ENCODE measurements at regions not wholly inside any gene's neighbourhood (a gene's known extent, or its start where the extent isn't known, plus 50 kb on each side); places are given as distances from the start of the nearest gene placed in this dataset.
"Not testable (repeated sequence)": the region's sequence is repeated elsewhere in the genome, so short reads cannot be mapped to it uniquely, and the experiment has no call there.

DNA sequence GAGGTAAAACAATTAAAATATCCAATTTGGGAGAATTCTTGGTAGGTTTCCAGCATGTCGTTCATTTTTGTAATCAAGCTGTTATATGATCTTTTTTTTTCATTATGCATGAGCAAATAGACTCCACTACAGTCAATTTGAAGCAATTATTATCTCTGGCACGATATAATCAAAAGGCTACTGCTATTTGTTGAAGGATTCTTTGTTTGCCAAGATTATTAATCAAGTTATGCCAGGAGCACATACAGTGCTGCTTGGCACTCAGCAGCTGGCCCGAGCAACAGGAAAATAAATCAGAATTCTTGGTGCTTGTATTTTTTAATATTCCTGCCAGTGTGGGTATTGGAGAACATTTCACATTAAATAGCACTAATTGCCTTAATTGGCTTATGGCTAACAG, 279.5 kb downstream of the RND3 start:
- no peak for DNase-seq

- DNase-seq = no peak
These were observed 283.0 kb downstream of the RND3 start for GRCh38 chr2:150204451-150204850.

DNA sequence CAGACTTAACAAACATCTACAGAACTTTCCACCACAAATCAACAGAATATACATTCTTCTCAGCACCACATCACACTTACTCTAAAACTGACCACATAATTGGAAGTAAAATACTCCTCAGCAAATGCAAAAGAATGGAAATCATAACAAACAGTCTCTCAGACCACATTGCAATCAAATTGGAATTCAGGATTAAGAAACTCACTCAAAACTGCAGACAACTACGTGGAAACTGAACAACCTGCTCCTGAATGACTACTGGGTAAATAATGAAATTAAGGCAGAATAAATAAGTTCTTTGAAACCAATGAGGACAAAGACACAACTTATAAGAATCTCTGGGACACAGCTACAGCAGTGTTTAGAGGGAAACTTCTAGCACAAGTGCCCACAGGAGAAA, 292.7 kb downstream of the RND3 start:
- DNase-seq = not testable (repeated sequence)

GRCh38 chr2:150192701-150193100, 294.8 kb downstream of the RND3 start:
- no peak for DNase-seq

DNA sequence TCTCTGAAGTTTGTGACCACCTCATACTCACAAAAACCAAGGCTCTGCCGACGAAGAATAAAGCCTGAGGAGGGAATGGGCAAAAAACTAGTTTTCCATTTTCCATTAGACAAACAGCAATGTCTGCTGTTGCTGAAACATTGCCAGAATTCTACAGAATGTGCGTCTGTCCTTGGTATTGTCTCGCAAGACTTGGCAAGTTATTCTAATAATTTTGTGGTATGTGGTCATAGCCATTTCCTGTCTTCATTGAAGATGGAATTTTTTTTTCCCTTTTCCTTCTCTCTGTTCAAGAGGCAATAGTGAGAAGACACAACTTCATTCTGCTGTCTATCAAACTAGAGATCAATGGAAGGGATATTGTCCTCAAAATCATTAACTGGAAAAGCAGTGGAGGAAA, 296.1 kb downstream of the RND3 start:
- DNase-seq = no peak

DNA sequence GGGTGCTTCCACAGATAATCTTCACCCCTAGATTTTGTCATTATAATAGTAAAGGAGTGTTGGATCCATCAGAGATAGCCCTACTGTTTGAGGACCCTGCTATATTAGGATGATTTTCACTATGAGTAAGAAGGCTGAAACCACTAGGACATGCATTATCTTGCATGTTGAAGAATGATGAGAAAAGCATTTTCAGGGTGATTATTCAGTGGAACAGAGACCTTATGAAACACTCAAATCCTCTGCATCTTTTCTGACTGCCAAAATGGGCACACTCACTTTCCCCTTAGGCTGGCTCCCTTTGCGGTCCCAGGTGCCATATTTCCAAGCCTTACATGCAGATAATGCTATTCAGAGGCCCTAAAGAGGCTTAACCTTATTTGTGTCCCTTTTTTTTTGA, 296.9 kb downstream of the RND3 start:
- DNase-seq = no peak

DNA sequence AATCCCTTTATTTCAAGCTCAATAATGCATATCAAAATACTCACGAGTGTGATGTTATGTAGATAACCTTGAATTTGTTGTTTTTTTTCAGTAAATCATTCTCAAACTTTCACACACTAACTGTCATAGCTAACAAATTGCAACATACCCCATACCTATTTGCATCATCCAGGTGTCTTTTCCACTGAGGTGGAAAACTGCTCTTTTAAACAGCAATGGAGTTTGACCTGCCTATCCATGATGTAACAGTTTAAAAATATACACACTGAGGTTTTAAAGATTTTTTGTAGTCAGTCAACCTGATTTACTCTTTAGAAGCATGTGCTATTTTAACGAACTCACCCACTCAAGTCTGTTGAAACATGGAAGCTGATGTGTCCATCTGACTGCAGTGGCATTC, 298.7 kb downstream of the RND3 start:
- DNase-seq = no peak

GRCh38 chr2:150188177-150188576, 299.3 kb downstream of the RND3 start:
- DNase-seq = no peak

- DNase-seq = no peak
These were observed 304.8 kb downstream of the RND3 start for GRCh38 chr2:150182566-150183235.

- no peak for DNase-seq
These were observed 308.9 kb downstream of the RND3 start for GRCh38 chr2:150178591-150178990.

DNA sequence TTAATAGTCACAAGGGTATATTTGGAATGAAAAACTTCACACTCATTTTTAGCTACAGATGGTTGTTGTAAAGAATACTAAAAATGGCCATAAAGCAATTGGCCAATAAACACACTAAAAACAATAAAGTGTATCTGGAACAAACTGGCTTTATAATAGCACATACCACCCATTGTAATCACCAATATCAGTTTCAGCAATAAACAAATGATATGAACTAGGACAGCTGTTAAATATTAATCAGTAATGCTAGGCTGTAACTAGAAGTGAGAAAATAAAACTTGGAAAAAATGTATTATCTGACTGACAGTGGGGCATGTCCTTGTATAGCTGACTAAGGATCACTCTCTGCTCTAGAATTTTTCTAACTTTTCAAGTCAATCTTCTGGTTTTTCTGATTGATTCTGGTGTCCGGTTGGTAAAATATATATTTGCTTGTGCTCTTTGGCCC, 312.5 kb downstream of the RND3 start:
- peak; percentile 10 for DNase-seq

DNA sequence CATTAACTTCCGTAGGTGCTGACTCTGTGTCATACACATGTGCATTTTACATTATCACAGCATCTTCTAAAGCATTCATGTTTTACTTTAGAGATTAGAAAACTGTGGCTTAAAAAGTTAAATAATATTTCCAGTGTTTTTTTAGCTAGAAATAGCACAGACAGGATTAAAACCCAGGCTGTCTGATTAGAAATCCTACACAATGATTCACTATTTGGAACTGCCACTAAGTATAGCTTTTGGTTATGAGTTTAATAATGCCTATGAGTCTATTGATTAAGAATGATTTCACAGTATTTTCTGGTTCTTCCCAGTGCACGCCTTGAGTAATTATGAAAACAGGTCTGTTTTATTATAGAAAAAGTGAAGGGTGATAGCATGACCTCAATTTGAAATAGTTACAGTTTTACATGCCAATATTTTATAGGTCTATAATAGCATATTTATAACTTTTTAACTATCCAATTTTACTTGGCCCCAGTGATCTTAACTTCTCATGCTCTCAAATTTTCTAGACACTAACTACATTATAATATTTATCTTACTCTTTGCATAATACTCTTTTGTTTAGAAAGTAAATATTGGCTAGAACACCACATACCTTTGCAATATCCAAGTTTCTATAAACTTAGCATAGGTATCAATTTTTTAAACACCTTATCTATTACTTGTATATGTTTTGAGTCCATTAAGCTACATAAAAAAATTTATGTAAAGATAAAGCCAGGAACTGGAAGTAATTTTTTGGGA, 313.2 kb downstream of the RND3 start:
- no peak for DNase-seq

- no peak for DNase-seq
These were observed 316.4 kb downstream of the RND3 start for GRCh38 chr2:150171065-150171548.

- no peak for DNase-seq
These were observed 318.2 kb downstream of the RND3 start for GRCh38 chr2:150169237-150169629.

- no peak for DNase-seq
These were observed 318.8 kb downstream of the RND3 start for GRCh38 chr2:150168595-150169236.

GRCh38 chr2:150167711-150168110, 319.8 kb downstream of the RND3 start:
- no peak for DNase-seq

- no peak for DNase-seq
These were observed 321.0 kb downstream of the RND3 start for GRCh38 chr2:150166313-150167051.

DNA sequence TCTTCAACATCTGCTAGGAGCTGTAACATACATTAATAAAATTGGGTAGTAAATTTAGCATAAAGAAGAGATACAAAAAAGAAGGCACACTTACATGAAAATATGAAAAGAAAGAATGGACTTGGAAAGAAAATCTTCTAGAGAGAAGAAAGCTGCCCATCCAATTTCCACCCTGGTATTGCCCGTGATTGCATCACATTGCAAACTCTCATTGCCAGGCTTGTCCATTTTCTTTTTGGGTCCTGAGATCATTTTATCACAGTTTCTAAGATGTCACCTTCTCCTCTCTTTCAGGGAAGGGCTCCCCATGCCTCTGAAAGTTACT, 321.5 kb downstream of the RND3 start:
- DNase-seq = no peak

- DNase-seq = peak; percentile 27
These were observed 322.0 kb downstream of the RND3 start for GRCh38 chr2:150165442-150165841.

DNA sequence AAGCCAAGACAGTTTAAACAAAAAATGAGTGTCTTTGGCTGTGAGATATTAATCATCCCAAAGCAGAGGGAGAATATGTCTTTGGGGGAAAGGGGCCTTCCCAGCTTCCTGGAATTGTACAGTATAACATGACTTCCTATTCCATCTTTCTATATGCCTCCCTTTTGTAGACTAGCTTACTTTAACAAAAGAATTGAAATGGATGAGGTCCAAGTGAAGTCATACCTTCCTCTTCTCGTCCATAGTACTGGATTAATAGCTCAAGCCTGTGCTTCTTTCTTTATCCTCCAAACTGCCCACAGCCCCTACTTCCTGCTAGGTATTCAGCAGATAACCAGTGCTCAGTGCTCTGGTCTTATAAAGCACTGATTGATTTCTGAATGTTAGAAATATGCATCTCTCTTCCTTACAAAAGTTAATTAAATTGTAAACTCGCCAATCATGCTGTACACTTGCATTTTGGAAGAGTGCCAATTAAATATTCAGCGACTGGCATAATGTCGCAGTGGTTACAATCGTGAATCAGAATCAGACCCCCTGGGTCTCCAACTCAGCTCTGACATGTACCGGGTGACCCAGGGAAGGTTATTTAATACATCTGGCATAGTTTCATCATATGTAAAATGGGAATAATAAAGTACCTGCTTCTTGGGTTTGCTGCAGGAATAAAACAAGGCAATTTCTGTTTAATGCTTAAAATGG, 325.1 kb downstream of the RND3 start:
- DNase-seq = no peak

DNA sequence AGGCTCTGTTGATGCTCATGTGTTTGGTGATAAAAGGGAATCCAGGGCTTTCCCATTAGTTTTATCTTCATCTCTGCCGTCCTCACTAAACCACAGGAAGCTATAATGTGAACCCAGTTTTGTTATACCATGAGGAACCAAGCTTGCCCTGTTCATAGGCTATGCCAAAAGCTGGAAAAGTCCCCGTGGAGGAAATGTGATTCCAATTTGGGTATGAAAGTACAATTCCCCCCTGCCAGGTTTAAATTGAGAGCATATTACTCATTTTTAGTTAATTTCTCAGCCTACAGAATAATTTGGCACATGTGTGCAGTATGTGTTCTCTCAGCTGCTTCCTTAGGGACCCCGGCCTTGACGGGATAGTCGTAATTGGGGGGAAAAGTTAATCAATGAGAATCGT, 327.4 kb downstream of the RND3 start:
- no peak for DNase-seq

DNA sequence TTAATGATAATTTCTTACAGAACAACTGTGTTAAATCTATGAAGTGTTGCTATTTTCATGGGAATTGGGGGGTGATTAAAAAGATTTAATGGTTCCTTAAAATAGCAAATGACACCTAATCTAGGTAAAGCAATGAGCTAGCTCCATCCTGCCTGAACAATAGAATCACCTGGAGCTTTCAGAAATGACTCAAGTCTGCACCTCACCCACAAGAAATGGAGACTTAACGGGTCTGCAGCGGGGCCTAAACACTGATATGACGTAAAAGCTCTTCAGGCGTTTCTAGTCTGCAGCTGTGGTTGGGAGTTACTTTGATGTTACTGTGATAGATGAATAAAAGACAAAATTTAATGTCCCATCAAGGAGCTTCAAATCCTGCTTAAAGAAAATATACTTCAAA, 328.2 kb downstream of the RND3 start:
- DNase-seq = no peak

GRCh38 chr2:150156876-150157275, 330.6 kb downstream of the RND3 start:
- DNase-seq = no peak
